Neural crest cell (in vitro differentiated cells): ENCODE measurements at regions not wholly inside any gene's neighbourhood (a gene's known extent, or its start where the extent isn't known, plus 50 kb on each side); places are given as distances from the start of the nearest gene placed in this dataset.

Source experiments
- DNase-seq: peaks from one replicate; pipeline ENCODE4 v3.0.0; 2021; ENCODE audit warnings: low read depth, mixed read lengths, low spot score
- H3K27ac Mint-ChIP-seq: one replicate; pipeline ENCODE4 v1.8.0; 2021; ENCODE audit warnings: mild to moderate bottlenecking, mixed read lengths; ENCODE audit not compliant: unreplicated experiment
- H3K27me3 Mint-ChIP-seq: 2 replicates; pipeline ENCODE4 v1.8.0; 2021; ENCODE audit warnings: low read depth, mild to moderate bottlenecking, mixed read lengths
- H3K36me3 Mint-ChIP-seq: 2 replicates; pipeline ENCODE4 v1.8.0; 2021; ENCODE audit warnings: low read depth, mild to moderate bottlenecking, mixed read lengths
- H3K4me1 Mint-ChIP-seq: 2 replicates; pipeline ENCODE4 v1.8.0; 2021; ENCODE audit warnings: mixed read lengths
- H3K4me3 Mint-ChIP-seq: one replicate; pipeline ENCODE4 v1.8.0; 2021; ENCODE audit warnings: mild to moderate bottlenecking, mixed read lengths
- H3K9me3 Mint-ChIP-seq: 2 replicates; pipeline ENCODE4 v1.8.0; 2021; ENCODE audit warnings: mixed read lengths
- CTCF ChIP-seq: fragments of 200-600 bp; sonication (generic); conservative IDR thresholded peaks from 2 replicates; pipeline ENCODE4 v1.5.0; 2021; ENCODE audit warnings: antibody characterized with exemption, mild to moderate bottlenecking

- H3K36me3 Mint-ChIP-seq, result no peaks in the 10 kb centered on the region
- no peak for TF ChIP-seq CTCF
- H3K4me1 Mint-ChIP-seq, result peaks cover 40% of the 10 kb centered on the region
- DNase-seq, result no peak
- peaks cover 11% of the 10 kb centered on the region for H3K9me3 Mint-ChIP-seq
- peak overlapping the region; percentile 74 for H3K27ac Mint-ChIP-seq
- no peak overlapping the region for H3K4me3 Mint-ChIP-seq
- H3K27me3 Mint-ChIP-seq, result no peaks in the 10 kb centered on the region
Measured at GRCh38 chr16:55176901-55177300, 147.1 kb upstream of the IRX6 start.

GRCh38 chr16:55179411-55179810 is 144.6 kb upstream of the IRX6 start:
- Mint-ChIP-seq H3K9me3 (peaks cover 7% of the 10 kb centered on the region), H3K27ac (no peak overlapping the region), H3K4me1 (peaks cover 54% of the 10 kb centered on the region), H3K4me3 (peak overlapping the region; percentile 20), H3K36me3 (no peaks in the 10 kb centered on the region), H3K27me3 (no peaks in the 10 kb centered on the region)
- TF ChIP-seq CTCF, result no peak
- no peak for DNase-seq

GRCh38 chr16:55179852-55180585 is 144.0 kb upstream of the IRX6 start:
- Mint-ChIP-seq H3K36me3 (no peaks in the 10 kb centered on the region), H3K9me3 (peaks cover 7% of the 10 kb centered on the region), H3K27ac (peak overlapping the region; percentile 68), H3K27me3 (no peaks in the 10 kb centered on the region), H3K4me3 (peak overlapping the region; percentile 20), H3K4me1 (peaks cover 49% of the 10 kb centered on the region)
- TF ChIP-seq CTCF, result no peak
- peak; percentile 9 for DNase-seq

GRCh38 chr16:55184052-55184451 is 140.0 kb upstream of the IRX6 start:
- Mint-ChIP-seq H3K4me1 (peaks cover 29% of the 10 kb centered on the region), H3K36me3 (no peaks in the 10 kb centered on the region), H3K27me3 (peaks cover under 1% of the 10 kb centered on the region), H3K9me3 (peaks cover 2% of the 10 kb centered on the region), H3K27ac (no peak overlapping the region), H3K4me3 (no peak overlapping the region)
- no peak for DNase-seq
- no peak for TF ChIP-seq CTCF

GRCh38 chr16:55184619-55185018 is 139.4 kb upstream of the IRX6 start:
- H3K27me3 Mint-ChIP-seq, result peaks cover 5% of the 10 kb centered on the region
- H3K9me3 Mint-ChIP-seq, result peaks cover 2% of the 10 kb centered on the region
- H3K4me3 Mint-ChIP-seq, result no peak overlapping the region
- H3K27ac Mint-ChIP-seq, result no peak overlapping the region
- no peak for DNase-seq
- H3K36me3 Mint-ChIP-seq, result no peaks in the 10 kb centered on the region
- TF ChIP-seq CTCF, result no peak
- peaks cover 27% of the 10 kb centered on the region for H3K4me1 Mint-ChIP-seq
